Kidney (tissue), 13 donors: ENCODE measurements at regions not wholly inside any gene's neighbourhood (a gene's known extent, or its start where the extent isn't known, plus 50 kb on each side); places are given as distances from the start of the nearest gene placed in this dataset.

Source experiments
- DNase-seq, 5 donors: peaks; one replicate each; pipeline ENCODE4 v3.0.0-alpha.2; 2013 to 2020
- FAIRE-seq: peaks from 2 replicates; lab custom pipeline; 2012; peaks lifted over from hg19 to GRCh38; lab: Jason Lieb, UNC
- H3K27ac ChIP-seq, 2 donors: one replicate each; pipeline ENCODE4 v1.7.0; 2013; ENCODE audit warnings: low read depth in 2 of 2, low read length in 2 of 2, inconsistent platforms in 1 of 2
- H3K27me3 ChIP-seq: one replicate; pipeline ENCODE4 v1.7.1; 2013; ENCODE audit warnings: low read length, inconsistent platforms; ENCODE audit not compliant: control insufficient read depth, insufficient read depth
- H3K36me3 ChIP-seq, 3 donors: one replicate each; pipeline versions ENCODE4 v1.7.0 to v1.7.1; 2013; ENCODE audit warnings: low read length in 3 of 3, control low read depth in 1 of 3, inconsistent platforms in 1 of 3; ENCODE audit not compliant: insufficient read depth in 3 of 3, control insufficient read depth in 2 of 3
- H3K4me1 ChIP-seq, 3 donors: one replicate each; pipeline versions ENCODE4 v1.7.0 to v1.7.1; 2013; ENCODE audit warnings: low read length in 3 of 3, inconsistent platforms in 1 of 3, low read depth in 1 of 3; ENCODE audit not compliant: control insufficient read depth in 2 of 3, insufficient read depth in 2 of 3
- H3K4me3 ChIP-seq, 3 donors: one replicate each; pipeline versions ENCODE4 v1.7.0 to v1.8.1; 2013; ENCODE audit warnings: low read length in 3 of 3, control low read depth in 1 of 3, inconsistent platforms in 1 of 3
- H3K9ac ChIP-seq, 3 donors: one replicate each; pipeline versions ENCODE4 v1.7.0 to v1.7.1; 2013; ENCODE audit warnings: low read length in 3 of 3, control low read depth in 1 of 3, inconsistent platforms in 1 of 3
- H3K9me3 ChIP-seq, 3 donors: one replicate each; pipeline versions ENCODE4 v1.7.0 to v1.7.1; 2013; ENCODE audit warnings: low read length in 3 of 3, control low read depth in 1 of 3, inconsistent platforms in 1 of 3; ENCODE audit not compliant: control insufficient read depth in 2 of 3, insufficient read depth in 1 of 3
- intact Hi-C: fragments of 100-400 bp; cut with DNase I; formaldehyde crosslinking; loops from one replicate; pipeline ENCODE4 v1.11.1; 2022
- TF ChIP-seq, protein P1 (sequence below): IDR thresholded peaks from 3 replicates; pipeline ENCODE4 v1.5.1; 2012; ENCODE audit warnings: mild to moderate bottlenecking, moderate library complexity, borderline replicate concordance; ENCODE audit not compliant: insufficient read depth; ENCODE audit errors: extremely low read depth
- donor health status: control.
- donor health status: control.
- donor health status: control.
- donor health status: control.
- donor health status: control.
- donor health status: DM: yes; HTN: yes; CAD: no.
- donor health status: Normal renal cell carcinoma (clear cell type).

DNA sequence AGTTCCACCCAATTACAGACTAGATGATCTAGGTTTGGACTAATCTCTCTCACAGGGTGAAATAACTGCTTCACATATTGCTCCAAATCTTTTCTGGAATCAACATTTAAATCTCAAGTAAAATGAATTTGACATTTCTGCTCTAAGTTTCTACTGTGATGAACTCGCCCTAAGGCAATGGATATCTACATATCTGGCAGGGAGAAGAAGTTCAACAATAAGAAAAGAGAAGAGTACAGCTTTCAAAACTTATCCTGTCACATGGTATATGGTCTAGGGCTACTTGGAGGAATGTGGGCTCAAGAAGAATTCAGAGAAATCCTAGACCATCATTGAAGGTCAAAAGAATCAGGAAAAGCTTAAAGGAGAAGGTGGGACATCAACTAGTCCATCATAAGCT, 440.2 kb downstream of the MBD2 start:
- no peaks in the 10 kb centered on the region for H3K4me1 ChIP-seq
- no peak overlapping the region for H3K4me3 ChIP-seq
- TF ChIP-seq, protein P1, sequence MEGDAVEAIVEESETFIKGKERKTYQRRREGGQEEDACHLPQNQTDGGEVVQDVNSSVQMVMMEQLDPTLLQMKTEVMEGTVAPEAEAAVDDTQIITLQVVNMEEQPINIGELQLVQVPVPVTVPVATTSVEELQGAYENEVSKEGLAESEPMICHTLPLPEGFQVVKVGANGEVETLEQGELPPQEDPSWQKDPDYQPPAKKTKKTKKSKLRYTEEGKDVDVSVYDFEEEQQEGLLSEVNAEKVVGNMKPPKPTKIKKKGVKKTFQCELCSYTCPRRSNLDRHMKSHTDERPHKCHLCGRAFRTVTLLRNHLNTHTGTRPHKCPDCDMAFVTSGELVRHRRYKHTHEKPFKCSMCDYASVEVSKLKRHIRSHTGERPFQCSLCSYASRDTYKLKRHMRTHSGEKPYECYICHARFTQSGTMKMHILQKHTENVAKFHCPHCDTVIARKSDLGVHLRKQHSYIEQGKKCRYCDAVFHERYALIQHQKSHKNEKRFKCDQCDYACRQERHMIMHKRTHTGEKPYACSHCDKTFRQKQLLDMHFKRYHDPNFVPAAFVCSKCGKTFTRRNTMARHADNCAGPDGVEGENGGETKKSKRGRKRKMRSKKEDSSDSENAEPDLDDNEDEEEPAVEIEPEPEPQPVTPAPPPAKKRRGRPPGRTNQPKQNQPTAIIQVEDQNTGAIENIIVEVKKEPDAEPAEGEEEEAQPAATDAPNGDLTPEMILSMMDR: no peak
- FAIRE-seq (no peak), DNase-seq (no peak)
- no peak overlapping the region for H3K27ac ChIP-seq
- intact Hi-C loops: no loop called here
- no peaks in the 10 kb centered on the region for H3K36me3 ChIP-seq
- H3K9ac ChIP-seq: no peak overlapping the region
- H3K27me3 ChIP-seq: no peaks in the 10 kb centered on the region
- H3K9me3 ChIP-seq: no peaks in the 10 kb centered on the region

GRCh38 chr18:53780666-53781065, 443.8 kb downstream of the MBD2 start:
- no peak for FAIRE-seq
- no peak for DNase-seq
- TF ChIP-seq, protein P1: no peak
- Histone ChIP-seq H3K27me3 (no peaks in the 10 kb centered on the region), H3K4me3 (no peak overlapping the region), H3K27ac (no peak overlapping the region), H3K36me3 (no peaks in the 10 kb centered on the region), H3K9ac (no peak overlapping the region), H3K9me3 (no peaks in the 10 kb centered on the region), H3K4me1 (no peaks in the 10 kb centered on the region)
- intact Hi-C loops: no loop called here

GRCh38 chr18:53772293-53772692, 452.2 kb downstream of the MBD2 start:
- DNase-seq (peak in 2 of 5 donors; percentile 12 to 13), FAIRE-seq (no peak)
- Histone ChIP-seq H3K4me3 (no peak overlapping the region), H3K27ac (no peak overlapping the region), H3K36me3 (no peaks in the 10 kb centered on the region), H3K9me3 (peaks cover 0 to 5% (median 0%) of the 10 kb centered on the region in 3 donors), H3K27me3 (no peaks in the 10 kb centered on the region), H3K4me1 (no peaks in the 10 kb centered on the region), H3K9ac (no peak overlapping the region)
- intact Hi-C loops: no loop called here
- TF ChIP-seq, protein P1: no peak

DNA sequence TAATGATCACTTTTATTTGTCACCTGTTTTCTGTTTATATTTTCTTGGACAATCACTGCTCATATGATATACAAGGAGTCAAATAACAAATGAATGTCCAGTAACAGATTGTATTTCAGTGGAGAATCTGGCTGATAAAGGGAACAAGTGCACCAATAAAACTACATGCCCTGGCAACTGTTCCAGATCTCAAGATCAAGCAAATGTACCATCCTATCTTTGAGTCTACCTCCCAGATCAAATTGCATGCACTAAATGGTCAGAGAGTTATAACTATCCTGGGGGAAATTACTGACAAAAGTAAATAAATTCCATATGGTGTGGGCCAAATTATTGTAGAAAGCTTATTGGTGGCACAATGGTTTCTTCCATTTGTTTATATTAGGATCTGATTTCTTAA, 452.8 kb downstream of the MBD2 start:
- FAIRE-seq: no peak
- peak in 1 of 5 donors; percentile 23 for DNase-seq
- Histone ChIP-seq H3K9me3 (peaks cover 0 to 5% (median 0%) of the 10 kb centered on the region in 3 donors), H3K27ac (no peak overlapping the region), H3K4me3 (no peak overlapping the region), H3K27me3 (no peaks in the 10 kb centered on the region), H3K9ac (no peak overlapping the region), H3K36me3 (no peaks in the 10 kb centered on the region), H3K4me1 (no peaks in the 10 kb centered on the region)
- TF ChIP-seq, protein P1: no peak
- intact Hi-C loops: no loop called here
